A204.1 (cell line): ENCODE measurements at regions not wholly inside any gene's neighbourhood (a gene's known extent, or its start where the extent isn't known, plus 50 kb on each side); places are given as distances from the start of the nearest gene placed in this dataset.

Source experiments
- FAIRE-seq: peaks from 2 replicates; lab custom pipeline; 2012; peaks lifted over from hg19 to GRCh38; lab: Jason Lieb, UNC

GRCh38 chr7:108989319-108989718 is 419.6 kb downstream of the DNAJB9 start:
- no peak for FAIRE-seq

- FAIRE-seq, result no peak
Observed at GRCh38 chr7:108997480-108997879, 427.8 kb downstream of the DNAJB9 start.

- FAIRE-seq, result no peak
Observed at GRCh38 chr7:109003742-109004141, 434.1 kb downstream of the DNAJB9 start.

- no peak for FAIRE-seq
Observed at GRCh38 chr7:109009636-109010035, 440.0 kb downstream of the DNAJB9 start.

GRCh38 chr7:109020251-109020650 is 450.6 kb downstream of the DNAJB9 start:
- FAIRE-seq, result no peak

DNA sequence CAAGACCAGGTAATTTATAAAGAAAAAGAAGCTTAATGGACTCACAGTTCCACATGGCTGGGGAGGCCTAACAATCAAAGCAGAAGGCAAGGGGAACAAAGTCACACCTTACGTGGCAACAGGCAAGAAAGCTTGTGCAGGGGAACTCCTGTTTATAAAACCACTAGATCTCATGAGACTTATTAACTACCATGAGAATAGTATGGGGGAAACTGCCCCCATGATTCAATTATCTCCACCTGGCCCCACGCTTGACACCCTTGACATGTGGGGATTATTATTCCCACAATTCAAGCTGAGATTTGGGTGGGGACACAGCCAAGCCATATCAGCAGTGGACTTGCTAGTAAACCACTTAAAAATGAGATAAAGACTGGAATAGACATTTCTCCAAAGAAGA is 451.7 kb downstream of the DNAJB9 start:
- no peak for FAIRE-seq

GRCh38 chr7:109029866-109030265 is 460.2 kb downstream of the DNAJB9 start:
- no peak for FAIRE-seq

DNA sequence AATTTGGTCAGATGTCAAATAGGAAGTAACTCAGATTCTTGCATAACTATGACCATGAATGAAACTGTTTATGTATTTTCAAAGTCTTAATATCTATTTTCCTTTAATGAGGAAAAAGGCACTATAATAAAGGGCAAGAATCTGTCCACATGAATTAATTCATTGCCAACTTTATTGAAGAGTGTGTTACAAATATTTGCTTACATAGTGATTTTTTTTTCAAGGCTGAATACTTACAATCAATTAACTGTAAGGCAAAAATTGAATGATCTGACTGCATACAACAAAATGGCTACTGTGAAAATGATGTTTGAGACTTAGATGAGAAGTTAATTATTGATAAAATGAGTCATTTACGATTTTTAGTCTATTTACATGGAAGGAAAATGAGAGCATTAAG is 475.0 kb downstream of the DNAJB9 start:
- FAIRE-seq, result peak; percentile 25

DNA sequence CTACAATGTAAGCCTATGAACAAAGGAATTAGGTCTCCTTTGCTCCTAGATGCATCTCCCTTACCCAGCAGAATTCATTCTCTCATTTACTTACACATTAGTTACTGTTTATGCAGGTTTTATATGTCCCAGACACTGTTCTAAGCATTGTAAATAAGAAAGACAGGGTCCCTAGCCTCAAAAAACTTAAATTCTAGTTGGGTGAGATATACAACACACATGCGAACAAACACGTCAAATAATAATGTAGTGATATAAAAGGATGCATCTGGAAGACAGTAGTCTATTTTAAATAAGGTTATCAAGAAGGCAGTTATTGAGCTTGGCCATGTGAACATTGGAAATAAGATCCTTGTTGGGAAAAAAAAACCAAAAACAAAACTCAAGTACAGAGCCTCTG is 479.7 kb downstream of the DNAJB9 start:
- FAIRE-seq, result no peak

DNA sequence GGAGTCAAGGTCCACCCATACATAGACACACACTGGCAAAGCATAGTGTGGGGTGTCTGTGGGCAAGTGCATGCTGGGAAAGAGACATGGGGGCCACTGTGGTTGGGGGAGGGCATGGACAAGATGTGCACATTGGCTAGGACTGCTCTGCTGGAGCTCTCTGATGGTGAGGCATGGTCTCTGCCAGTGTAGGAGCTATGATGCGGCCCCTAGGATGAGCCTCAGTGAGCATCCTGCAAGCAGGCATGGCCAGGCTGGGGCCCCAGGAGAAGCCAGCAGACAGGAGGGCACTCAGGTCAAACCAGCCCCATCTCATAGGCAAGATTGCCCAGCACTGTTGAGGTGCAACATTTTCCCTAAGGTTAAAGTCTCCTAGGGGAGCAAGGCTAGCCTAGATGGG is 489.4 kb downstream of the DNAJB9 start:
- FAIRE-seq, result no peak

GRCh38 chr7:109062798-109063197 is 493.1 kb downstream of the DNAJB9 start:
- FAIRE-seq, result no peak

DNA sequence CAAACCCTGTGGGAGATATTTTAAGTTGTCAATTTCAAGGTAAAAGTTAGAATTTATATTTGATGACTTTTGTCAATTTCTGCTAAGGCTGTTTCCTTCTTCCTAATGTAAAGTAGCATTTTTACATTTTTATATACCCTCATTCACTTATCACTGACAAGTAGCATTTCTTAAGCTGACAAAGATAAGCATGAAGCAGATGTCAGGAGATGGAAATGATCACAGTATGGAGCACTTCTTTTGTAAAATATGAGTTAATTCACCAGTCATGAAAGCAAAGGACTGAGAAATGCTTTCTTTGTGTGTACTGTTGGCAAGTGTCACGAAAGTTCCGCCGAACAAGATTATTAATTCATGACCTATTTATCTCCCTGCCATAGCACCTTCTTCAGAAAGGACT is 503.9 kb downstream of the DNAJB9 start:
- FAIRE-seq, result no peak

- FAIRE-seq, result no peak
Observed at GRCh38 chr7:109076396-109076972, 506.8 kb downstream of the DNAJB9 start.

- FAIRE-seq, result no peak
Observed at GRCh38 chr7:109091042-109091441, 521.4 kb downstream of the DNAJB9 start.

DNA sequence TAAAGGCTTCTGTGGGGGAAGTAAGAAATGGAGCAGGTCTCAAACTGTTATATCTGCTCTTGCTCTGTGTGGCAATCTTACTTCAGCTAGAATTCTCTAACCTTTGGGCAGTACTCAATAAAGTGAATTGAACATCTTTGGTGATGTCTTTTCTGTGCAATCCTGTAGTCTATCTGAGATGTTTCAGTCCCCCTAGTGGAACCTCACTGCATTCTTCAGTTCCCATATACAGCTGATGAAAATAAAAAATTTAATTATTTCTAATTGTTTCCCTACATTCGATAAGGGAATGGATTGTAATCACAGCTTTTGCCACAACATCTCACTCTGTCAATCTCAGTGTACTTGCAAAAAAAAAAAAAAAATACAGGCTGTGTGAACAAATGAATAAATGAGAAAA is 522.6 kb downstream of the DNAJB9 start:
- FAIRE-seq, result no peak

DNA sequence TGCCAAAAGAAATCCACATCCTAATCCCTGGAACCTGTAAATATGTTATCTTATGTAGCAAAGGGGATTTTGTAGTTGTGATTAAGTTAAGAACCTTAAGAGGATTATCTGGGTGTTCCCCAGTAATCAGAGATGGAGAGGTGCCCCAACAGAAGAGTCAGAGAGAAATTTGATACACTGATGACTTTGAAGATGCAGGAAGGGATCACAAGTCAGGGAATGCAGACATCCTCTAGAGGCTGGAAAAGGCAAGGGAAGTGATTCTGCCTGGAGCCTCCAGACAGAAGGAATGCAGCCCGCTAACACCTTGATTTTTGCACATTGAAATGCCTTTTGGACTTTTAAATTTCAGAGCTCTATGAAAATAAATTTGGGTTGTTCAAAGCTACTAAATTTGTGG is 531.7 kb downstream of the DNAJB9 start:
- no peak for FAIRE-seq

DNA sequence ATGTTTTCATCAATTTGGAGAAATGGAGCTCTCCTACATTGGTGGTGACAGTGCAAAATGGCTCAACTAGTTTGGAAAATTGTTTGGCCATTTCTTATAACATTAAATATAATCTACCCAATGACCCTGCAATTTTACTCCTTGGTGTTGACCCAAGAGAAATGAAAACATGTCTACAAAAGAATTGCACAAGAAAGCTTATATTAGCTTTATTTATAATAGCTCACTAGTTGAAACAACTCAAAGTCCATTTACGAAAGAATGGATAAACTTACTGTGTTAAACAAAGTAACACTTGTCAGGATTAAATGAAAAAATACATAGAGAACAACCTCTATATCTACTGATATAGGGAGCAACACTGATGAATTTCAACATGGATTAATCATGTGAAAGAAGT is 539.9 kb downstream of the DNAJB9 start:
- FAIRE-seq, result no peak

GRCh38 chr7:109111086-109111485 is 541.4 kb downstream of the DNAJB9 start:
- FAIRE-seq, result no peak

DNA sequence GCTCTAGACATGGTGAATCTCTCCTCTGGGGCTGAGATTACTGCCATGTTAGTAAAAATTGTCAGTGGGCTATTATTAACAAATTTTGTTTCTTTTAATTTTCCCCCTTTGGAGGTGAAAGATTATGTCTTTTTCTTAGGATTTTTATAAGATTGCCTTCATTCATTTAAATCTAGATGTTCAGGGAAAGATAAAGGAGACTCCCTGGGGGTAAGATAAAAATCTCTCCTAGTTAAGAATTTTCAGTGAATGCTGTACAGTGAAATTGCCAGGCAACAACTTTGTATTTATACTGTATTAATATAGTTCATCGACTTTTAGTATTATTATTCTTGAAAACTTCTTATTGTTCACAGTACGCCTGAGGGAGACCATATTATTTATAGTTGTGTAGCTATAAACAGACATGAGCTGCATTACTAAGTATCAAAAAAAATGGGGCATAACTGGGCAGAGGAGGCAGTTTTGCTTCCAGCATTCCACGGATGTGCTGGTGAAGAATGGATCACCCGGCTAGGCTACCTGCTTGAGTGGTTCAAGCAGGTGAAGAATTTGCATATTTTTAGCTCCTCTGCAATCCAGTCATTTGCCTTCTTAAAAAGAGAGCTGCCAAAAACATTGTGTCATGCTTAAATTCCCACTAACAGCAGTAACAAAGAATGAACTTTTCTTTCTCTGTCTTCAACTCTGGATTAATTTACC is 552.1 kb downstream of the DNAJB9 start:
- FAIRE-seq, result no peak

DNA sequence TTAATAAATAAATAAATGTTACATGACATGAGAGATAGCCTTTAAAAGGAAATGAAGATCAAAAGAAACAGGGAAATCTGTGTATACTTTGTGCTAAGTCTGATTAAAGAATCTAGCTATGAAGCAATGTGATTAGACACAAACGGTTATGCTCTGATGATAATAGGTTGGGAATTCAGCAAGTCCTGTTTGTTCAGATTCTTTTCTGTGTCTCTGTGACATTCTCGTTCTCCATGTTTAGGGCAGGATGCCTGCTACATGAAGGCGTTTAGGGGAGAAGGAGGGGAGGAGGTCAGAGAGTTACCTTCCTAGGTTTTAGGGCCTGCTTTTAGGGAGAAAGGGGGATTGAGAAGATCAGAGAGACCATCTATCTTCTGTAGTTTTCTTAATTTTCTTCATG is 555.3 kb downstream of the DNAJB9 start:
- FAIRE-seq, result no peak

DNA sequence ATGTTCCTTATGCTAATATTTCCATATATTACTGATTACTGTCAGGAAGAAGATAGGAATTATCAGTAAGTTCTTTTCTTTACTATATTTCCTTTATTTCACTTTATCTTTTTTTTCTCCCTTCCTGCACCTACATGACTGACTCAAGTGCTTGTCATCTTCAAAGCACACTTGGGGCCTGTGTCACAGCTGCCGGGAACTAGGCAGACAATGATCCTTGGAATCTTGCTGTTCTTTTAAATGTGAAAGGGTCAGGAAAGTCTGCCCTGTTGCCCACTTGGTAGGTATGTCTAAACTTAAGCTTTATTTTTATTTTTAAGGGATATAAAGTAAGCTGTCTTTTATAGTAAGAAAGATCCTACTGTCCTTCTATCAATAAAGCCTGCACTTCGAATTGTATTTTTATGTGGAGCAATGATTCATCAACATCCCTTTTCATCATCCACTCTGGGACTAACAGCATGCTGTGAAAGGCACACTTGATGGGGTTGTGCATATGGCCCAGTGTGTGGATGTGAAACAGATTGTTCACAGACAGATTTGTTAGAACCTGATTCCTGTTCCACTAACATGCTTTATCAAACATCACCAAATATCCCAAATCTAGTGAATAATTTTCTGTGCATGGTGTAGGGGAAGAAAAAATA is 556.9 kb downstream of the DNAJB9 start:
- no peak for FAIRE-seq

DNA sequence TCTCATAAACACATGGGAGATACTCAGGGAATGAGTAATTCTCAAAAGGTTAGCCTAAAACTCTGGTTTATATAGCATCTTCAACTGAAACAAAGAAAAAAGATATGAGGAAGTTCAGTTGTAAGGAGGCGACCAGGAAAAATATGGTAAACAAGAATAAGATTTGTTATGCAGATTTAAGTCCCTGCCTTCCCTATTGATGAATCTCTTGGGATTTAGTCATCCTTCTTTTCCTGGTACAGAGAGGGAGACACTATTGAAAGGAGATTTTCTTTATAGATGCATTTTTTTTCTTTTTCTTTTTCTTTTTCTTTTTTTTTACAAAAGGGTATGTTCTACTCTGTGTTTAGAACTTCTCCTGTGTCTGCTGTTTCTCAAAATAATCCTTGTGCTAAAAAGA is 557.5 kb downstream of the DNAJB9 start:
- FAIRE-seq, result no peak

- no peak for FAIRE-seq
Observed at GRCh38 chr7:109131141-109131540, 561.5 kb downstream of the DNAJB9 start.

DNA sequence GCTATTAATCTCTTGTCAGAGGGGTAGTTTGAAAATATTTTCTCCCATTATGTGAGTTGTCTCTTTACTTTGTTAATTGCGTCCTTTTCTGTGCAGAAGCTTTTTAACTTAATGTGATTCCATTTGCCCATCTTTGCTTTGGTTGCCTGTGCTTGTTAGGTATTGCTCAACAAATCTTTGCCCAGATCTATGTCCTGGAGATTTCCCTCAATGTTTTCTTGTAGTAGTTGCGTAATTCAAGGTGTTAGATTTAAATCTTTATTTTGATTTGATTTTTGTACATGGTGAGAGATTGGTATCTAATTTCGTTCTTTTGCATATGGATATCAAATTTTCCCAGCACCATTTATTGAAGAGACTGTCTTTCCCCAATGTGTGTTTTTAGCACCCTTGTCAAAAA is 567.2 kb downstream of the DNAJB9 start:
- FAIRE-seq, result no peak
